ENCODE measurements at regions not wholly inside any gene's neighbourhood (a gene's known extent, or its start where the extent isn't known, plus 50 kb on each side); places are given as distances from the start of the nearest gene placed in this dataset.
A peak's percentile ranks its signal among the peaks of the same experiment; 100 is the strongest.

- Histone ChIP-seq H3K23me2 (ENCODE audit: low read depth, low read length) (no peaks in the 10 kb centered on the region), H2BK120ac (replicated peaks; ENCODE audit: low read depth, low read length) (no peak overlapping the region), H3K56ac (replicated peaks; ENCODE audit: insufficient read length, low read depth, low read length) (no peak overlapping the region), H4K8ac (ENCODE audit: extremely low read depth, insufficient read depth, low read length) (no peak overlapping the region), H3K4me3 (ENCODE audit: extremely low read depth in 1 of 4, insufficient read depth in 2 of 4, low read depth in 3 of 4, low read length in 4 of 4) (no peak overlapping the region), H2BK20ac (ENCODE audit: low read length) (no peak overlapping the region), H3K18ac (ENCODE audit: extremely low read depth, low read length) (no peak overlapping the region), H3K9me3 (ENCODE audit: insufficient read depth in 2 of 2, low read depth in 1 of 2, low read length in 1 of 2) (peaks cover 0 to 5% of the 10 kb centered on the region in 2 experiments; a peak in 2 of 4 replicates), H3K14ac (ENCODE audit: insufficient read length) (no peak overlapping the region), H2AK5ac (ENCODE audit: low read depth, low read length) (no peak overlapping the region), H3K27me3 (replicated peaks in 1 of 4; ENCODE audit: control insufficient read depth in 3 of 4, extremely low read depth in 1 of 4, insufficient read depth in 3 of 4, low read length in 3 of 4) (no peaks in the 10 kb centered on the region), H3K9ac (replicated peaks in 1 of 4; ENCODE audit: extremely low read depth in 1 of 4, low read depth in 3 of 4, low read length in 3 of 4) (no peak overlapping the region), H3K4me2 (ENCODE audit: insufficient read depth in 1 of 2, low read depth in 2 of 2, low read length in 2 of 2) (no peak overlapping the region), H3K4ac (replicated peaks; ENCODE audit: insufficient read length, low read depth, low read length) (no peak overlapping the region), H4K20me1 (replicated peaks in 1 of 2; ENCODE audit: control insufficient read depth in 1 of 2, insufficient read depth in 2 of 2, low read length in 2 of 2) (no peaks in the 10 kb centered on the region), H4K5ac (ENCODE audit: insufficient read length, low read depth, low read length) (no peak overlapping the region), H2AFZ (ENCODE audit: low read length) (peak overlapping the region; percentile 25; the same call in 1 of the 2 replicates), H2BK5ac (ENCODE audit: low read depth, low read length) (no peak overlapping the region), H3K27ac (ENCODE audit: low read depth, low read length) (no peak overlapping the region), H2BK15ac (ENCODE audit: low read length) (no peak overlapping the region), H4K91ac (replicated peaks; ENCODE audit: insufficient read length, low read length) (no peak overlapping the region), H3K79me2 (ENCODE audit: control insufficient read depth in 1 of 2, insufficient read depth in 2 of 2, low read length in 2 of 2) (no peaks in the 10 kb centered on the region), H3K79me1 (ENCODE audit: low read depth, low read length) (no peaks in the 10 kb centered on the region), H2BK12ac (ENCODE audit: low read depth, low read length) (no peak overlapping the region), H3K23ac (ENCODE audit: insufficient read length) (no peak overlapping the region), H3K36me3 (ENCODE audit: control insufficient read depth in 2 of 4, insufficient read depth in 4 of 4, low read length in 3 of 4) (no peaks in the 10 kb centered on the region), H3K4me1 (replicated peaks in 1 of 4; ENCODE audit: control insufficient read depth in 3 of 4, insufficient read depth in 4 of 4, low read length in 3 of 4) (no peaks in the 10 kb centered on the region)
- WGBS, 2 experiments (ENCODE audit: extremely low coverage in 1 of 2, insufficient coverage in 1 of 2, insufficient read length in 1 of 2, insufficient replicate concordance in 2 of 2, low coverage in 1 of 2, low lambda C conversion rate in 2 of 2, missing lambda C conversion rate in 1 of 2), result 90% methylated on average over 5 of the region's 5 CpGs; no CpG with 5 or more reads in 1 of the 2 experiments
- DNase-seq (ENCODE audit: low read depth in 1 of 2, low spot score in 2 of 2) (no peak), FAIRE-seq (no peak)
- ChIA-PET CTCF (ENCODE audit: partially characterized antibody) (no interaction called here), POLR2A (ENCODE audit: partially characterized antibody) (no interaction called here)
- TF ChIP-seq EZH2 (IDR thresholded peaks at IDR 0.05; ENCODE audit: low read depth, low read length, severe bottlenecking) (no peak), SP4 (IDR thresholded peaks at IDR 0.05; ENCODE audit: low read length) (no peak), RAD21 (IDR thresholded peaks at IDR 0.05 in 1 of 2, conservative IDR thresholded peaks at IDR 0.05 in 1 of 2; ENCODE audit: low read depth in 2 of 2, low read length in 2 of 2) (no peak), POLR2A (IDR thresholded peaks at IDR 0.05; ENCODE audit: control extremely low read depth in 1 of 2, low read depth in 2 of 2, low read length in 2 of 2) (no peak), MAX (IDR thresholded peaks at IDR 0.05) (no peak), NANOG (IDR thresholded peaks at IDR 0.05; ENCODE audit: insufficient read depth, low read depth, low read length, poor library complexity, severe bottlenecking) (no peak), SRF (IDR thresholded peaks at IDR 0.05; ENCODE audit: low read depth, low read length) (no peak), HDAC6 (IDR thresholded peaks at IDR 0.05; ENCODE audit: low read depth, low read length) (no peak), POLR2AphosphoS5 (IDR thresholded peaks at IDR 0.05; ENCODE audit: low read depth, low read length) (no peak), TEAD4 (IDR thresholded peaks at IDR 0.05; ENCODE audit: low read depth, low read length) (no peak), JUN (IDR thresholded peaks at IDR 0.05; ENCODE audit: low read depth, low read length) (no peak), ASH2L (IDR thresholded peaks at IDR 0.05; ENCODE audit: low read length) (no peak), EP300 (IDR thresholded peaks at IDR 0.05; ENCODE audit: borderline replicate concordance in 1 of 2, low read depth in 2 of 2, low read length in 2 of 2) (no peak), TBP (IDR thresholded peaks at IDR 0.05; ENCODE audit: low read depth, low read length) (no peak)
Measured at GRCh38 chr11:104763930-104764709, 134.1 kb downstream of the CASP12 start.

All from H1 (cell line).